RWPE2 (cell line): ENCODE measurements at regions not wholly inside any gene's neighbourhood (a gene's known extent, or its start where the extent isn't known, plus 50 kb on each side); places are given as distances from the start of the nearest gene placed in this dataset.

Experiments
- ATAC-seq: fragments of 200-7000 bp; cut with Tn5 transposase; 3 replicates; pipeline ENCODE4 v1.9.1; 2021; ENCODE audit warnings: low read depth
- DNase-seq: peaks from one replicate; pipeline ENCODE4 v3.0.0-alpha.2; 2020; ENCODE audit warnings: low spot score
- H3K27ac ChIP-seq: fragments of 450-650 bp; 2 replicates; pipeline ENCODE4 v1.5.1; 2017; ENCODE audit warnings: mild to moderate bottlenecking; ENCODE audit not compliant: poor library complexity, severe bottlenecking
- H3K27me3 ChIP-seq: fragments of 250-450 bp; sonication (Bioruptor Pico); 2 replicates; pipeline ENCODE4 v1.5.1; 2021; ENCODE audit warnings: mild to moderate bottlenecking, moderate library complexity; ENCODE audit not compliant: insufficient read depth, poor library complexity, severe bottlenecking
- H3K36me3 ChIP-seq: fragments of 250-450 bp; sonication (Bioruptor Pico); 2 replicates; pipeline ENCODE4 v1.5.1; 2020; ENCODE audit warnings: low read depth, mild to moderate bottlenecking, moderate library complexity
- H3K4me1 ChIP-seq: fragments of 250-450 bp; sonication (Bioruptor Pico); 2 replicates; pipeline ENCODE4 v1.5.1; 2021; ENCODE audit warnings: mild to moderate bottlenecking, moderate library complexity; ENCODE audit not compliant: insufficient read depth, poor library complexity, severe bottlenecking
- H3K4me3 ChIP-seq: fragments of 250-450 bp; sonication (Bioruptor Pico); 2 replicates; pipeline ENCODE4 v1.5.1; 2021; ENCODE audit warnings: mild to moderate bottlenecking, moderate library complexity; ENCODE audit not compliant: severe bottlenecking
- H3K9me3 ChIP-seq: fragments of 250-450 bp; sonication (Bioruptor Pico); 2 replicates; pipeline ENCODE4 v1.5.1; 2021; ENCODE audit warnings: mild to moderate bottlenecking, moderate library complexity; ENCODE audit not compliant: severe bottlenecking
- CTCF ChIP-seq: fragments of 450-650 bp; IDR thresholded peaks from one replicate; pipeline ENCODE4 v1.5.1; 2017; ENCODE audit warnings: mild to moderate bottlenecking, moderate library complexity; ENCODE audit not compliant: poor library complexity, severe bottlenecking

- H3K4me1 ChIP-seq = no peaks in the 10 kb centered on the region
- ATAC-seq (no peak), DNase-seq (no peak)
These were observed 146.2 kb downstream of the ATP23 start for GRCh38 chr12:58087423-58088127.

GRCh38 chr12:58089588-58089987 is 148.2 kb downstream of the ATP23 start:
- no peaks in the 10 kb centered on the region for H3K27me3 ChIP-seq
- ATAC-seq (no peak), DNase-seq (no peak)
- no peaks in the 10 kb centered on the region for H3K36me3 ChIP-seq
- H3K27ac ChIP-seq = no peak overlapping the region
- TF ChIP-seq CTCF = no peak
- no peaks in the 10 kb centered on the region for H3K9me3 ChIP-seq
- no peaks in the 10 kb centered on the region for H3K4me1 ChIP-seq
- H3K4me3 ChIP-seq = no peak overlapping the region

More at GRCh38 chr12:58087423-58088127, 146.2 kb downstream of the ATP23 start:
- no peaks in the 10 kb centered on the region for H3K27me3 ChIP-seq
- H3K4me3 ChIP-seq = no peak overlapping the region
- TF ChIP-seq CTCF = no peak
- H3K36me3 ChIP-seq = no peaks in the 10 kb centered on the region
- no peaks in the 10 kb centered on the region for H3K9me3 ChIP-seq
- H3K27ac ChIP-seq = no peak overlapping the region

GRCh38 chr12:58090685-58091084 is 149.3 kb downstream of the ATP23 start:
- Histone ChIP-seq H3K27ac (no peak overlapping the region), H3K4me1 (no peaks in the 10 kb centered on the region), H3K4me3 (no peak overlapping the region), H3K9me3 (no peaks in the 10 kb centered on the region), H3K27me3 (no peaks in the 10 kb centered on the region), H3K36me3 (no peaks in the 10 kb centered on the region)
- DNase-seq (no peak), ATAC-seq (no peak)
- no peak for TF ChIP-seq CTCF

GRCh38 chr12:58095002-58095401 is 153.6 kb downstream of the ATP23 start:
- DNase-seq = no peak

More at GRCh38 chr12:58095002-58095401, 153.6 kb downstream of the ATP23 start:
- Histone ChIP-seq H3K4me3 (no peak overlapping the region), H3K36me3 (no peaks in the 10 kb centered on the region), H3K27ac (no peak overlapping the region), H3K4me1 (no peaks in the 10 kb centered on the region), H3K9me3 (no peaks in the 10 kb centered on the region), H3K27me3 (no peaks in the 10 kb centered on the region)
- no peak for TF ChIP-seq CTCF
- ATAC-seq = no peak
